ENCODE measurements at regions not wholly inside any gene's neighbourhood (a gene's known extent, or its start where the extent isn't known, plus 50 kb on each side); places are given as distances from the start of the nearest gene placed in this dataset.

DNA sequence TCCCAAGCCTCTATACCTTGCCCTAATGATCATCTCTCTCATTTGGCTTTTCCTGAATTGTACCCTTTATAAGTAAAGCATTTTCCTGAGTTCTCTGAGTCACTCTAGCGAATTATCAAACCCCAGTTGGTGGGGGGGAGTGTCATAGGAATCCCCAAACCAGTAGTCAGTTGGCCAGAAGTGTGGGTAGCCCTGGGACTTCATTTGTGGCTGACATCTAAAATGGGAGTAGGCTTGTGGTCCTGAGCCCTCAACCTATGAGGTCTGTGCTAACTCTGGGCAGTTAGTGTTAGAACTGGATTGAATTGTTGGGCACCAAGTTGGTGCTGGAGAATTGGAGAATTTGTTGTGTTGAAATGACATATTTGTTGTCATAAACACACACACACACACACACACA is 91.3 kb downstream of the BBS10 start:
- no peak for DNase-seq

DNA sequence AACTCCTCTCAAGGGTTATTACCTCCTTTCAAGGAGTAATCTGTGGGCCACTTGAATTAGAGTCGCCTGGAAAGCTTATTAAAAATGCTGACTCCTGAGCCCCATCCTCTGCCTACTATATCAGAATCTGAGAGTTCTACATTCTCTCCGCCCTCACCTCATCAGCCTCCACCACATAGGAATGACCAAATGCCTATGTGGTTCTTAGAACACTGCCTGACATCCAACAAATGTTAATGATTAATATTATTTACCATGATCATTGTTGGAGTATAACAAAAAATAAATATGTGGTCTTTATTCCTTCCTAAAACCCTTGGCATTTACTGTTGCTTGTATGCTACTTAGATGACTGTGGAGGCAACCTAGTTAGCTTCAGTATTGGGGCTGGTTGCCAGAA is 91.9 kb downstream of the BBS10 start:
- DNase-seq = no peak

DNA sequence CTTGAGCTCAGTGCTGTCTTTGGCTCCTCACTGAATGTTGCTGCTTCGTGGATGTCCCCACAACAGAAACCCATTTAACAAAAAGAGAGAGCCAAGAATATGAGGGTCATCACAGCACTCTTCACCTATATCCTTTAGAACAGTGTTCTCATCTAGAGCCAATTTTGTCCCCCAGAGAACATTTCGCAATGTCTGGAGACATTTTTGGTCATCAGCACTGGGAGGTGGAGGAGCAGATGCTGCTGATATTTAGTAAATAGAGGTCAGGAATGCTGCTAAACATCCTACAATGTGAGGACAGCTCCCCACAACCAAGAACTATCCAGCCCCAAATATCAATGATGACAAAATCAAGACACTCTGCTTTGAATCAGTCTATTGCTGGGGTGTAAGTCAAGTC is 92.5 kb downstream of the BBS10 start:
- no peak for DNase-seq

DNA sequence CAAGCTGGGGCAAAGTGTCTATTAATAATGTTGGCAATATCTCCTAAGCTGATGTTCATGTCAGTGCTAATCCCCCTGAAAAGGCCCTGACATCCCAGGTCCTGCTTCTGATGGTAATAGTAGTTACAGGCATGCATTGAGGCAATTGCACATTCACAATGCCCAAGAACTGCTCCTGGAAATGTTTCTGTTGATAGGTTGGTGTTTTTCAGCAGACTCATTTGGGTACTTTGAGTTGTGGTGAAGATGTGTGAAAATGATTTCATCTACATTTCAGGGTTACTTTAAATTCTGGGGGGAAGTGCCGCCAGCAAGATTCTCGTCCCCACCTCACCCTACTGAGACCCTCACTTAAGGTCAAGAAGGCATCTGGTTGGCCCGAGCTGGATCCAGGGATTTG is 92.9 kb downstream of the BBS10 start:
- no peak for DNase-seq

DNA sequence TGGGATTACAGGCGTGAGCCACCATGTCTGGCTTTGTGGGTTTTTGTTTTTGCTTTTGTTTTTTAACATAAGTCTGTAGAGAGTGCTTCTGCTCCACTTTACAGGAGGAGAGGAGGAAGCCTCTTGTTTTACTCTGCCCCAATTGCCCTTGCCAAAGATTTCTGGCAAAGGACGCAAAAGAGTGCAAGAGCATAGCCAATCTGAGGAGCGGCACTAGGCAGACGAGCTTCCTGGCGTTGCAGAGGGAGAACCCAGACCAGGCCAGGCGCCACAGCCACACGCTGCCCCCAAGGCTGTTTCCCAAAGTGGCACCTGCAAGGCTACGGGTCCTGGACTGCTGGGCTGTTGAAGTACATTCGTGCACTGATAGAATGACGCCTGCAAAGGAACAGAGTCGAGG is 96.2 kb downstream of the BBS10 start:
- no peak for DNase-seq

DNA sequence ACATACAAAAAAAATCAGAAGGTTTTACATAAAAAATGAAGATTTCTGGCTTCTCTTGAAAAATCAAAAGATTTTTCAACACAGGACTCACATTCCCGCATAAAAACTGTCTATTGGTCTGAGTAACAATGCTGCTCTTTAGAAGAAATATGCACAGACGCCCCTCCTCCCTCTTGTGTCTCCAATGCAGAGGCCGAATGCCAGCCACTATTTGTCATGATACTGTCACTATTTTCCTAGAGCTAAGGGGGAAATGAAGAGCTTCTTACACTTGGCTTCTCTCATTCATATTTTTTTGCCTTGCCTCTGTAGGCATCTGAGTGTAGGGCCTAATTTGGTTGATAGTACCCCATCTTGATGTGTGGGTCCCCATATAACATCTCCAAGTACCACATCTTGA is 98.0 kb downstream of the BBS10 start:
- no peak for DNase-seq

DNA sequence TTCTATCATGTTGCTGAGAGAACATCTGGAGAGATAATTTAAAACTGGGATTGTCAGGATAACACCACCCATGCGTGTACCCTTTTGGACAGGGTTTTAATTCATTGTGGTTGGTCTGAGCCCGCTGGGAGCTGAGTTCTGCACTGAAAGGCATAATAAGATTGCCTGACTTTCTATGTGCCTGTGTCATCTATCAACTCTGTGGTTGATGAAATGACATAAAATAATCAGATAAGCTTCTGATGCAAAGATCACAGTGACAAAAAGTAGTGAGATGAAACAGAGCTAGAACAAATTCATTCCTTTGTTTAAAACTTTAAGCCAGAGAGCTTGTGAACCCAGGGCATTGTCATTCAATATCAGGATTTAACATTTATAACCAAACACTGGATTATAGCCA is 98.7 kb downstream of the BBS10 start:
- no peak for DNase-seq

DNA sequence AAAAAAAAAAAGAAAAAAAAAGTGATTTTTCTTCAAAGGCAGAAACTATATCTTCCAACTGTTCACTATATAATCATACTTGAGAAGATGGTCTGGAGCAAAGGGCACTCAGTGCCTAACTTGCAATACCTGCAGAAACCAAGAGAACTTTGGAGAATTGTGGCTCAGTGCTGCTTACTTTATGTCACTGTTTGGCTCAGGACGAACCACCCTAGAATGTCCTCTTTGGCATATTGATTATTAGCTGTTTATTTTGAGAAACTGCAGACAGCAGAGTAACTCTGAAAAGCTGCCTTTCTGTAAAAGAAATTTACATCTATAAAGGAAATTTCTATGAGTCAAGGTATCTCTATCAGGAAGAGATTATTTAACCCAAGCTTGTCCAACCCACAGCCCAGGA is 100.2 kb downstream of the BBS10 start:
- DNase-seq = no peak

DNA sequence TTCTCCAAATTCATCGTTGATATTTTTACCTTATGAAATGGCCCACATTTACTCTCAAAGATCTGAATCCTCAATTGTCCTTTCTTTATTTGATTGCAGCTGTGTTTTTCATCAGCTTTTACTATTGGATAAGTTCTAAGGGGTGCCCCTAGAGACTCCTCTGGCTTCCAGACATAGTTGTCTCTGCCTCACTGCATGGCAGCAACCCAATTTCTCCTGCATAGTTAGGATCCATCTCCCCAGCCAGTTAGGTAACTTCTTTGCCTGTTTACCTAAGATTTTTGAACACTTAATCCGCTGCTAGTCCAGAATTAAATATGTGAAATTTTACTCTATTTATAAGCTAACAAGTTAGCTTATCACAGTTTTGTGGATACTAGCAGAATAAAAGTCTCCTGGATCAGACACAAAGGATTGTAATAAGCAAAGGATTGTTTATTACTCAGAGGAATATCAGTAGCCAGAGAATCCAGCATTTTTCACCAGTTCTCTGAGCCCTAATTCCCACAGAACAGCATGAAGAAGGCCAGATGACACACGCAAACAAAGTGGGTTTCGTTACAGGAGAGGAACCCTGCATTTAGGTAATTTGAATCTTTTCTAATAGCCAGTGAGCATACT is 101.1 kb downstream of the BBS10 start:
- no peak for DNase-seq

DNA sequence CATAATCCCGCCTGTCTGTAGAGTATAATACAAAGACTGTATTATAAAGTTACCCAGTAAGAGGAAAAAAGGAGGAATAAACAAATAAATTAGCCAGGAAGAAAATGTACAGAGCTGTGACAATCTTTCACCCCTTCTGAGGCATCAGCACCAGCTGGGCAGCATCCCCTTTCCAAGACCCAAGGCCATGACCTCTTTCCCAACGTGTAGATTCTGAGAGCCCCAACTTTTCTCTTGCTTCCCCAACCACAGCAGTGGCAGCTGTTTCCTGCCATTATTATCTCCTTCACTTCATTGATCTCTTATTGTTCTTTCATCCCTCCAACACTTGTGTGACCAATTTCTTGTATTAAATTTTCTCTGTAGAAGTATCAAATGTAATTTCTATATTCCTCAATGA is 101.6 kb downstream of the BBS10 start:
- no peak for DNase-seq

DNA sequence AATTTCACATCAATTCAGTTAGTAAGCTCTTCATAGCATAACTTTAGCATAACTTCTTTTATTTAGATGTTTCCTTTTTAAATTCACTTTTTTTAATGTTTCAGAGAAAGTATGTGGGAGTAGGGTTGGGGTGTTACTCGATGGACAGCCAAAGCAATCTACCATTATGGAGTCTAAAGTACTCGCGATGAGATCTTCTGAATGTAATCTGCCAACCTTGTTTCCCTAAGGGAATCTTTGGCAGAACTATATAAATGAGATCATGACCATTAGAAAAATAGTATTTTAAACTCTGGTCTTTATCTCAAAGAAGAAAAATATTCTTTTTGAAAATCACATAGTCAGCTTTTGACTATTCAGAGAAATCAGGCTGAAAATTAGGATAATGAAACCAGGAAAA is 103.9 kb downstream of the BBS10 start:
- no peak for DNase-seq

DNA sequence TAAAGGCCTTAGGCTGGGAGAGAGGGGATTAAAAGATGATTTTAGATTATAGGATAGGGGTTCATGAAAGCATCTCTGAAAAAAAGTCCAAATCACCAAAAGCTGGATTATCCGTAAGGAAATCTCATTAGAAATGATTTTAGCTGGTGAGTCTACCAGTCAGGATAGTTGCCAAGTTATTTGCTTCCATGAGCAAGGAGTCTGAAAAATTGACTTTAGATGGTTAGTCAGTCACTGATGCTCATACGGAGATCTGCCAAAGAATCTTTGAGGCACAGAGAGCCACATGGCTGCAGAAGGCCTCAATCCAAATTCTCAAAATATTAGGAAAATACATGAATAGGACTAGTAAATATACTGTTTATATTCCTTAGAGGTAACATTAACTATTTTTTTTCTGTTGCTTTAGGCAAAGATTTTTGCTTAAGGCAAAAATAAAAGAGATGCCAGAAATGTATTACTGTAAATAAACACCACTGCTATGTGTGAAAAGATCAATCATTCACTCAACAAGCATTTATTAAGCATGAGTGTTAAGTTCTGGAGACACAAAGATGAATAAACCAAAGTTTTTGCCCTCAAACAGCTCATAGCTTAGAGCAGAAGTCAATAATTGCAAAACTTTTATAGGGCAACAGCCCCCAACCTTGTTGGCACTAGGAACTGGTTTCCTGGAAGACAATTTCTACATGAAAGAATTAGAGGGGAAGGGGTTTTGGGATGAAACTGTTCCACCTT is 105.2 kb downstream of the BBS10 start:
- no peak for DNase-seq

DNA sequence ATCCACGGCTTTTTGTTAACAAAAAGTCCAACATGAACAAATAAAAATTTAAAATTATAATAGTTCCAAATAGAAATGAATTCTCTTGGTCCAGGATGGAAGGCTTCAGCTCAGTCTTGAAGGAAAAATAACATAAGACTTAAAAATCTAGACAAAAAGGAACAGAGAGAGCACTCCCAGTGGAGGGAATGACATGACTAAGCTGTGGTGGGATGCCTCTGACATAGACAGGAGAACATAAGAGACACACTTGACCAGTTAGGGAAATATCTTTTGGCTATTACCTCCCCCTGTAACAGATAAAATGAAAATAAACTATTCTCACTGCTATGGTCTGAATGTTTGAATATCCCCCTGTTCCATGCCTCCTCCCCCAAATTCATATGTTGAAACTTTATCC is 106.8 kb downstream of the BBS10 start:
- DNase-seq = no peak

DNA sequence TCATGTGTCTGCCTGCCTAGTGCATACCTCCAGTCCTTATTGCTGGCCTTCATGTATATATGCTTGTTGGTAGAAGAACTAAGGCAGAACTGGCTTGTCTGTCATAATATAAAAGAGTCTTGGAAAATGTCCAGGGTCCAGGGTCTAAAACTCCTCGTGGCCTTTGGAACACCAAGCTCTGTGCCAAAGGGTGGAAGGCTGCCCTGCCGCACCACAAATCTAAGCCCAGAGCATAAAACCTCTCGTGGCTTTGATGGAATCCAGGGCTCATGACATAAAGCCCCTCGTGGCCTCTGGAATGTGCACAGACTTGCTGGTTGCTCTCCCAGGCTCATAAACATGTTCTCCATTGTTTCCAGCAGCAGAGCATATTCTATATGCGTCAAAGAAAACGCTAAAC is 107.9 kb downstream of the BBS10 start:
- no peak for DNase-seq

DNA sequence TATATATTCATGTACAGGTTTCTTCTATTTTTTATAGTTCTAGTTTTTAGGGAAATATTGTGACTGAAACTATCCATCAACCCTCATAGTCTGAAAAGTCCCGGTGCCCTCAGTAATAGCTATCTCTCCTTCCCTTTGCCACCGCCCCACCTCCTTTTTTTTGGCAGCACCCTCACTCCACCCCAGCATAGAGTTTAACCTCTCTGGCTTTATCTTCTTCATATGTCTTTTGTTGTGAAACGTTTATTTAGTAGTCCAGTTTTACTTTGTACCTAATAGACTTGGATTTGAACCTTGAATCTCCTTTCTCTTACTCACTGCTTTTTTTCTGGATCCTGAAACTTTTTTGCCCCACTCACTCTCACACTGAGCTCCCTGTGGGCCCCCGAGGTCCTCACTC is 109.5 kb downstream of the BBS10 start:
- DNase-seq = no peak

DNA sequence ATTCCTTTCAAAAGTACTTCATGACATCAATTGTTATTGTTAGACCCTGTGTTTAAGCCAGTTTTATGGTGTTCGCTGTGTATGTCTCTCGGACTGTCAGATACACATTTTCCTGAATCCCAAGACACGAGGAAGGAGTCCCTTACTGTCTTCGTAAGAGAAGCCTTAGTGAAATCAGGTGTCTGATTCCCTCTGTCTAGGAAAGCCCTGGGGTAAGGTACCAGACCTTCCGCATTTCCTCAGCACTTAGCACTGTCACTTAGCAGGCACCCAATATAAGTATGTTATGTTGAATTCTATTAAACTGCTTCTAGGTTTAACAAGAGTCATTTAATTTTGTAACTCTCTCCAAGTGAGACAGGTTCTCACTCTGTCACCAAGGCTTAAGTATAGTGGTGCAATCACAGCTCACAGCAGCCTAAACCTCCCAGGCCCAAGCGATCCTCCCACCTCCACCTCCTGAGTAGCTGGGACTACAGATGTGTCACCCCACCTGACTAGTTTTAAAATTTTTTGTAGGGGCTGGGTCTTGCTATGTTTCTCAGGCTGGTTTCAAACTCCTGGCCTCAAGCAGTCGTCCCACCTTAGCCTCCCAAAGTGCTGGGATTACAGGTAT is 111.0 kb downstream of the BBS10 start:
- DNase-seq = no peak

DNA sequence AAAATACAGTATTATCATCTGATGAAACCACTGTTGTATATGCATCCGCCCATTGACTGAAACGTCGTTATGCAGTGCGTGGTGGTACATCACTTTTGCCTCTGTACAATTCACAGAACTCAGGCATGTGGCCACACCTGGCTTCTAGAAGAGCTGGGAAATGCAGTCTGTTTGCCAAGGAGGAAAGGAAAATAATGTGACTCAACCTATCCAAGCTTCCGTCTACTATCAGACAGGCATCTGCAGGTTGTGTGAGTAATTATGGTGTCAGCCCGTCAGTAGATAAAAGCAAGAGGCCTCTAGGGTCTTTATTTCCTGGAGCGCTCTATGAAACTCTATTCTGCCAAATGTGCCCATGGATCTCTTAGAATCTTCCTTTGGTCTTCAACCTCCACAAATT is 111.6 kb downstream of the BBS10 start:
- no peak for DNase-seq

DNA sequence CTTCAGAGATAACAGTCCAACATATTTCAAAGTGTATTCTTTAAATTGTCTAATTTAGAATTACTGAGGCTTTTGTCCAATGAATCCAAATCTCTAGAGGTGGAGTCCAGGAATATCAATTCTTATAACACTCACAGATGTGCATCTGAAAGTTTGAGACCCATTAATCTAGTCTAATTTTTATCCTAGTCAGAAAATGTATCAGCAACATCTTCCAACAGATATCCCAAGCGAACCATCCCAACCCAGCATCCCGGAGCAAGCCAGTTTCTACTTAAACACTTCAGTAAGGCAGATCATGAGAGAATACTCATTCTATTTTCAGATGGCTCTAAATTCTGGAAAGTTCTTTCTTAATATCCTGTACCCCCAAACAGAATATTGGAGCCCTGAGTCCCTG is 113.5 kb downstream of the BBS10 start:
- no peak for DNase-seq

DNA sequence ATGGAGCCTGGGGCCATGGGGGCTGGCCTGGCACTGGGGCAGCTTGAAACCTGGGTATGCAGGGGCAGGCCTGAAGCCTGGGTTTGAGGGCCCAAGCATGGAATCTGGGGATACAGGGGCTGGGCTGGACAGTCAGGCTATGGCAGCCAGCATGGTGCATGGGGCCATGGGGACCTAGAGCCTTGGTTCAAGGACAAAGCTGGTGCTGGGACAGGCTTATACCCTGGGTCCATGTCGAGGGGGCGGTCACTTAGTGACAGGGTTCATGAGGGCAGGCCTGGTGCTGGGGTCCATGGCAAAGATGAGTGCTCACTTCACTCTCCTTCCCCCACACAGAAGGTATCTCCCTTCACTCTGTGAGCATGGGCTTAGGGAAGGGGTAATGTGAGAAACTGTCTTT is 116.2 kb downstream of the BBS10 start:
- no peak for DNase-seq

DNA sequence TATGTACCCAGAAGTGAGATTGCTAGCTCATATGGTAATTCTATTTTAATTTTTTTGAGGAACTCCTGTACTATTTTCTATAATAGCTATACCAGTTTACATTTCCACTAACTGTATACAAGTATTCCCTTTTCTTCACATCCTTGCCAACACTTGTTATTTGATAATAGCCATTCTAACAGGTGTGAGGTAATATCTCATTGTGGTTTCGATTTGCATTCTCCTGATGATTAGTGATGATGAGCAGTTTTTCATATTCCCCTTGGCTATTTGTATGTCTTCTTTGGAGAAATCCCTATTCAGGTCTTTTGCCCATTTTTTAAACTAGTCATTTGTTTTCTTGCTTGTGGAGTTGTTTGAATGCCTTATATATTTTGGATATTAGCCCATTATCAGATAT is 121.3 kb downstream of the BBS10 start:
- no peak for DNase-seq

DNA sequence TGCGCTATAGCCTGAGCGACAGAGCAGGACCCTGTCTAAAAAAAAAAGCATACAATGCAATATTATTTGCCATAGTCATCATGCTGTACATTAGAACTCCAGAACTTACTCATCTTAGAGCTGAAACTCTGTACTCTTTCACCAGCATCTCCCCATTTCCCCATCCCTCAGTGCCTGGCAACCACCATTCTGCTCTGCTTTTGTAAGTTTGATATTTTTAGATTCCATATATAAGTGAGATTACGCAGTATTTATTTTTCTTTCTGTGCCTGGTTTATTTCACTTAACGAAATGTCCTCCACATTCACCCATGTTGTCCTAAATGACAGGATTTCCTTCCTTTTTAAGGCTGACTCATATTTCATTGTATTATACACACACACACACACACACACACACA is 121.8 kb downstream of the BBS10 start:
- no peak for DNase-seq

DNA sequence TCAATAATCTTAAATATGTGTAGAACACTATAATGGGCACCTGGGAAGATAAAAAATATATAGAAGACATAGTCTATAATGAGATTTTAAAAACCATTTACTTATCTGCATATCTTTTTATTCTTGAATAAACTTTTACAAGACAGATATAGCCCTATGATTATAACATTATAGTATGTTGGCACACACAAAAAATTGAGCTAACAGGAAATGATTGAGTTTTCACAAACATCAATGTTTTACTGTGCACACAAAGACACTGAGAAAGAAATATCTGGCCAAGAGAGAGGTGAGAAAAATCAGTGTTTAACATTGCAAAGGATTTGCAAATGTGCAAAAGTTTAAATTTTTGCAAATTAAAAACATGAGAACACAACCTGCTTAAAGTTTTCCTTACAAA is 124.3 kb downstream of the BBS10 start:
- no peak for DNase-seq

DNA sequence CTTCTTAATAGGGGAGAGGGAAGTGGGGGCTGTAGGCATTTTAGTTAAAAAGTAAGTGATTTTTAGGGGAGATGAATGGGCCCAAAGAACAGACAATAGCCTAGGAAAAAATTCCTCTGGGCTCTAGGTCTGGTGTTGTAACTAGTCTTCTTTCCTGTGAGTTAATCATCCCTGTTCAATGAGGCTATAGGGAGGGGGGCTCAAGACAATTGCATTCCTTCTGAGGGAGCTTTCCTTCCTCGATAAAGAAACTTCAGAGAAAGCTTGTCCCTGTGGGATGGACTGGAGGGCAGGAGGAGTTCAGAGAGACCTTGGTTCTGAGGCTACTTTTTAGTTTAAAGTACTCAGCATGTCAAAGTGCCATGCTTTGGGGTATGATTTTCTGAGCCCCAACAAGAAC is 127.2 kb downstream of the BBS10 start:
- no peak for DNase-seq

DNA sequence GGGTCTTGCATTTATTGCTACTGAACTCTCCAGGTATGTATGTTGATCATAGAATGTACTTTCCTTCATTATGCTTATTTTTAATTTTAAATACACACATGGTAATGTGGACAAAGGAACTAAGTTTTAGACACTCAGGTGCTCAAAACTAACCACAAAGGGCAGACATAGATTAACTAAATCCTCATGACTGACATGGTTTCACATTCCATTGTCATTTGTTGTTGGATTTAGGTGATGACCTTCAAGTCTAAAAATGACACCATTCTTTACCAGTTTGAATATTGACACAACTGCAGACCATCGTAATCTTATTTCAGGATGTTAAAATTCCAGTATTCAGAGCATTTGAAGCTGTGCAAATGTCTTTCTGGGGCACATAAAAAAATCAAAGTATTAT is 128.4 kb downstream of the BBS10 start:
- no peak for DNase-seq

All from SHP77 treated with DMSO at 0.1 percent for 48 hours (cell line).